PFSK-1 (cell line): ENCODE measurements at regions not wholly inside any gene's neighbourhood (a gene's known extent, or its start where the extent isn't known, plus 50 kb on each side); places are given as distances from the start of the nearest gene placed in this dataset.

Experiments used
- FOXP2 ChIP-seq: optimal IDR thresholded peaks from 2 replicates; pipeline ENCODE3; 2011; ENCODE audit warnings: borderline replicate concordance, control low read depth, inconsistent platforms; ENCODE audit not compliant: insufficient read depth; ENCODE audit errors: extremely low read length, extremely low read depth
- POLR2AphosphoS5 ChIP-seq: IDR thresholded peaks from 2 replicates; pipeline ENCODE4 v1.6.1; 2012; ENCODE audit warnings: low read depth, mild to moderate bottlenecking, control low read depth, low read length, moderate library complexity
- SIN3A ChIP-seq: IDR thresholded peaks from 2 replicates; pipeline ENCODE4 v1.6.1; 2012; ENCODE audit warnings: mild to moderate bottlenecking, low read length, moderate library complexity, borderline replicate concordance; ENCODE audit not compliant: insufficient read depth
- TAF1 ChIP-seq: IDR thresholded peaks from 2 replicates; pipeline ENCODE4 v1.6.1; 2012; ENCODE audit warnings: low read length, control low read depth, borderline replicate concordance; ENCODE audit not compliant: insufficient read depth

GRCh38 chr9:94482110-94482509, 72.8 kb upstream of the PCAT7 start:
- TF ChIP-seq POLR2AphosphoS5 (no peak), FOXP2 (no peak), TAF1 (no peak), SIN3A (no peak)
